Fibroblast of lung (primary cell): ENCODE measurements at regions not wholly inside any gene's neighbourhood (a gene's known extent, or its start where the extent isn't known, plus 50 kb on each side); places are given as distances from the start of the nearest gene placed in this dataset.

ENCODE experiments used
- DNase-seq, 2 donors: peaks; one replicate each; pipeline versions ENCODE4 v3.0.0 to v3.0.0-alpha.2; 2010; ENCODE audit warnings: low read depth in 2 of 2
- H2AFZ ChIP-seq: 2 replicates; pipeline ENCODE4 v1.5.1; 2012; ENCODE audit warnings: low read length, control low read depth, inconsistent platforms
- H3K27ac ChIP-seq: 2 replicates; pipeline ENCODE4 v1.5.1; 2011; ENCODE audit warnings: low read length, control low read depth; ENCODE audit not compliant: insufficient read depth
- H3K27me3 ChIP-seq: 2 replicates; pipeline ENCODE4 v1.5.1; 2011; ENCODE audit warnings: mild to moderate bottlenecking, low read length; ENCODE audit not compliant: control insufficient read depth, insufficient read depth
- H3K36me3 ChIP-seq: 2 replicates; pipeline ENCODE4 v1.5.1; 2011; ENCODE audit warnings: low read length; ENCODE audit not compliant: control insufficient read depth, insufficient read depth
- H3K4me1 ChIP-seq: 2 replicates; pipeline ENCODE4 v1.5.1; 2011; ENCODE audit warnings: low read length; ENCODE audit not compliant: control insufficient read depth, insufficient read depth; ENCODE audit errors: extremely low read depth
- H3K4me2 ChIP-seq: 2 replicates; pipeline ENCODE4 v1.5.1; 2011; ENCODE audit warnings: low read length, control low read depth; ENCODE audit not compliant: insufficient read depth; ENCODE audit errors: extremely low read depth
- H3K4me3 ChIP-seq, 4 experiments: fragments of 200-600 bp in 1 of 4; sonication (generic) in 1 of 4; replicated peaks in 1 of 4; 2 replicates each; pipeline ENCODE4 v1.5.1; 2011 to 2016; ENCODE audit warnings: low read length in 4 of 4, low read depth in 3 of 4, mild to moderate bottlenecking in 3 of 4, control low read depth in 2 of 4, inconsistent platforms in 1 of 4, mixed read lengths in 1 of 4; ENCODE audit not compliant: insufficient read depth in 1 of 4; ENCODE audit errors: control extremely low read depth in 1 of 4
- H3K79me2 ChIP-seq: 2 replicates; pipeline ENCODE4 v1.5.1; 2012; ENCODE audit warnings: mild to moderate bottlenecking, low read length, inconsistent platforms; ENCODE audit not compliant: control insufficient read depth, insufficient read depth
- H3K9ac ChIP-seq: 2 replicates; pipeline ENCODE4 v1.5.1; 2011; ENCODE audit warnings: mild to moderate bottlenecking, low read length, control low read depth; ENCODE audit not compliant: insufficient read depth
- H3K9me3 ChIP-seq: 2 replicates; pipeline ENCODE4 v1.5.1; 2012; ENCODE audit warnings: low read depth, low read length; ENCODE audit not compliant: control insufficient read depth, insufficient read depth
- H4K20me1 ChIP-seq: 2 replicates; pipeline ENCODE4 v1.5.1; 2011; ENCODE audit warnings: low read length; ENCODE audit not compliant: control insufficient read depth, insufficient read depth; ENCODE audit errors: extremely low read depth
- CTCF ChIP-seq, 2 donors: IDR thresholded peaks in 1 of 2; conservative IDR thresholded peaks in 1 of 2; 1 replicate in 1 of 2; 2 replicates in 1 of 2; pipeline ENCODE4 v1.5.1; 2011 to 2012; ENCODE audit warnings: low read length in 2 of 2, control low read depth in 1 of 2, inconsistent platforms in 1 of 2, low read depth in 1 of 2, mild to moderate bottlenecking in 1 of 2
- EZH2 ChIP-seq: IDR thresholded peaks from 2 replicates; pipeline ENCODE4 v1.5.1; 2012; ENCODE audit warnings: low read length, control low read depth, mild to moderate bottlenecking; ENCODE audit errors: missing control alignments

- TF ChIP-seq EZH2 (no peak), CTCF (conservative IDR thresholded peaks at IDR 0.05 in 1 of 2, IDR thresholded peaks at IDR 0.05 in 1 of 2; ENCODE audit: low read depth in 1 of 2, low read length in 2 of 2) (no peak)
- Histone ChIP-seq H3K4me1 (no peaks in the 10 kb centered on the region), H3K27me3 (peaks cover 2% of the 10 kb centered on the region), H3K4me3 (no peak overlapping the region), H3K27ac (no peak overlapping the region), H3K9me3 (no peaks in the 10 kb centered on the region), H3K9ac (no peak overlapping the region), H3K79me2 (no peaks in the 10 kb centered on the region), H2AFZ (no peak overlapping the region), H3K4me2 (no peak overlapping the region), H3K36me3 (no peaks in the 10 kb centered on the region), H4K20me1 (no peaks in the 10 kb centered on the region)
- DNase-seq = no peak
Observed at GRCh38 chr11:119995730-119996491, 142.0 kb downstream of the TRIM29 start.

GRCh38 chr11:119993722-119994121 is 144.2 kb downstream of the TRIM29 start:
- no peak overlapping the region for H3K4me3 ChIP-seq

More at GRCh38 chr11:119993722-119994121, 144.2 kb downstream of the TRIM29 start:
- no peaks in the 10 kb centered on the region for H3K4me1 ChIP-seq
- no peak overlapping the region for H3K4me2 ChIP-seq
- TF ChIP-seq CTCF (conservative IDR thresholded peaks at IDR 0.05 in 1 of 2, IDR thresholded peaks at IDR 0.05 in 1 of 2; ENCODE audit: low read depth in 1 of 2, low read length in 2 of 2) (no peak), EZH2 (no peak)
- no peaks in the 10 kb centered on the region for H4K20me1 ChIP-seq
- H3K9ac ChIP-seq = no peak overlapping the region
- no peak overlapping the region for H3K27ac ChIP-seq
- no peaks in the 10 kb centered on the region for H3K36me3 ChIP-seq
- H3K79me2 ChIP-seq = no peaks in the 10 kb centered on the region
- no peak for DNase-seq
- peaks cover 2% of the 10 kb centered on the region for H3K27me3 ChIP-seq
- H3K9me3 ChIP-seq = no peaks in the 10 kb centered on the region
- no peak overlapping the region for H2AFZ ChIP-seq
